Glomerular visceral epithelial cell (primary cell): ENCODE measurements at regions not wholly inside any gene's neighbourhood (a gene's known extent, or its start where the extent isn't known, plus 50 kb on each side); places are given as distances from the start of the nearest gene placed in this dataset.
"Not testable (repeated sequence)": the region's sequence is repeated elsewhere in the genome, so short reads cannot be mapped to it uniquely, and the experiment has no call there.

Source experiments
- DNase-seq: peaks from one replicate; pipeline ENCODE4 v3.0.0-alpha.2; 2016; ENCODE audit errors: extremely low spot score

- peak; percentile 47 for DNase-seq
Measured at GRCh38 chr5:99061299-99061698, 132.5 kb upstream of the CHD1 start.

GRCh38 chr5:99060306-99061261 lies 131.8 kb upstream of the CHD1 start:
- peak; percentile 75 for DNase-seq

GRCh38 chr5:99059685-99060084 lies 130.9 kb upstream of the CHD1 start:
- DNase-seq, result no peak

- no peak for DNase-seq
Measured at GRCh38 chr5:99058466-99058865, 129.7 kb upstream of the CHD1 start.

GRCh38 chr5:99054972-99055371 lies 126.2 kb upstream of the CHD1 start:
- DNase-seq, result no peak

- no peak for DNase-seq
Measured at GRCh38 chr5:99045871-99046270, 117.1 kb upstream of the CHD1 start.

GRCh38 chr5:99043257-99043656 lies 114.5 kb upstream of the CHD1 start:
- not testable (repeated sequence) for DNase-seq

GRCh38 chr5:99037668-99038067 lies 108.9 kb upstream of the CHD1 start:
- DNase-seq, result no peak

- DNase-seq, result no peak
Measured at GRCh38 chr5:99035942-99036341, 107.1 kb upstream of the CHD1 start.

GRCh38 chr5:99034336-99034735 lies 105.5 kb upstream of the CHD1 start:
- no peak for DNase-seq

GRCh38 chr5:99033014-99033900 lies 104.5 kb upstream of the CHD1 start:
- no peak for DNase-seq

- peak; percentile 76 for DNase-seq
Measured at GRCh38 chr5:99032234-99033013, 103.6 kb upstream of the CHD1 start.

GRCh38 chr5:99030906-99031440 lies 102.2 kb upstream of the CHD1 start:
- DNase-seq, result no peak

- DNase-seq, result no peak
Measured at GRCh38 chr5:99029172-99029571, 100.4 kb upstream of the CHD1 start.

- DNase-seq, result not testable (repeated sequence)
Measured at GRCh38 chr5:99028170-99028569, 99.4 kb upstream of the CHD1 start.

- DNase-seq, result peak; percentile 57
Measured at GRCh38 chr5:99025298-99026045, 96.7 kb upstream of the CHD1 start.

- no peak for DNase-seq
Measured at GRCh38 chr5:99023330-99023729, 94.5 kb upstream of the CHD1 start.

GRCh38 chr5:99022250-99022649 lies 93.4 kb upstream of the CHD1 start:
- DNase-seq, result no peak

- DNase-seq, result no peak
Measured at GRCh38 chr5:99020698-99021048, 91.9 kb upstream of the CHD1 start.

- peak; percentile 79 for DNase-seq
Measured at GRCh38 chr5:99019812-99020697, 91.2 kb upstream of the CHD1 start.
